Activated naive CD4-positive, alpha-beta T cell treated with Interleukin-2 at 50 U/mL for 16 hours (primary cell): ENCODE measurements at regions not wholly inside any gene's neighbourhood (a gene's known extent, or its start where the extent isn't known, plus 50 kb on each side); places are given as distances from the start of the nearest gene placed in this dataset.
"Not testable (repeated sequence)": the region's sequence is repeated elsewhere in the genome, so short reads cannot be mapped to it uniquely, and the experiment has no call there.

Source experiments
- DNase-seq: peaks from one replicate; pipeline ENCODE4 v3.0.0-alpha.2; 2020

DNA sequence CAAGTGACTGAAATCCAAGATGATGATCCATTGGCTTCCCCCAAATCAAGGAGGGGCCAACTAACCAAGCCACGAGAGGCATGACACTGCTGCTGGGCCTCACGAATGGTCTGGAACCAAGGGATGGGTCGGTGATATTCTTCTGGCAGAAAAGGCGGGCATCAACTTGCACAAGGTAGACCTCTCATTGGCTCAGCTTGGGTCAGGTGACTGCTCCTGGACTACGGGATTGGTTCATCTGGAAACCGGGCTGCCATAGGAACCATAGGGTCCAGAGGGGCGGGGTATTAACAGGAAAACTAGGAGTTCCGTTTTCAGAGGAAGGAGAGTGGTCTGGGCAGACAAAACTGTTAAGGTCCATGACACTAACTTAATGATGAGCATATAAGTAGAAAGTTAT, 100.9 kb downstream of the TFAP2C start:
- no peak for DNase-seq

GRCh38 chr20:56730996-56731395, 101.9 kb downstream of the TFAP2C start:
- DNase-seq, result no peak

GRCh38 chr20:56731476-56731875, 102.4 kb downstream of the TFAP2C start:
- DNase-seq, result no peak

DNA sequence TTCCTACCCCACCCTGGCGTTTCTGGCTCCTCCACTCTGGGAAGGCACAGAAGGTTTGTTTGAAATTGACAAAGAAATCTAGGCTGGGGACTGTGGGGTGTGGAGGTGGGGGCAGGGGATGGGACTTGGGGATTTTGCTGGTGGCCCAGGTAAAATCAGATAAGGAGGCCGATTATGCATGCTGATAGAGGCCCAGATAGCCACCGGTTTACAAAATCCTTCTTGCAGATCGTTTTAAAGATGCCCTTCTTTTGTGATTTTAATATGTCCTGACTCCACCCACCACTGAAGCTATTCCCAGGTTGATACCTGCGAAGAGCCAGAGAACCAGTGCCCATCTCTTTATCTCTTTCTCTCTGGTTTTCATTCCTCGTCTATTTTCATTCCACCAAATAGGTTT, 104.9 kb downstream of the TFAP2C start:
- no peak for DNase-seq

GRCh38 chr20:56735084-56735642, 106.1 kb downstream of the TFAP2C start:
- DNase-seq, result no peak

GRCh38 chr20:56736285-56736857, 107.3 kb downstream of the TFAP2C start:
- no peak for DNase-seq

DNA sequence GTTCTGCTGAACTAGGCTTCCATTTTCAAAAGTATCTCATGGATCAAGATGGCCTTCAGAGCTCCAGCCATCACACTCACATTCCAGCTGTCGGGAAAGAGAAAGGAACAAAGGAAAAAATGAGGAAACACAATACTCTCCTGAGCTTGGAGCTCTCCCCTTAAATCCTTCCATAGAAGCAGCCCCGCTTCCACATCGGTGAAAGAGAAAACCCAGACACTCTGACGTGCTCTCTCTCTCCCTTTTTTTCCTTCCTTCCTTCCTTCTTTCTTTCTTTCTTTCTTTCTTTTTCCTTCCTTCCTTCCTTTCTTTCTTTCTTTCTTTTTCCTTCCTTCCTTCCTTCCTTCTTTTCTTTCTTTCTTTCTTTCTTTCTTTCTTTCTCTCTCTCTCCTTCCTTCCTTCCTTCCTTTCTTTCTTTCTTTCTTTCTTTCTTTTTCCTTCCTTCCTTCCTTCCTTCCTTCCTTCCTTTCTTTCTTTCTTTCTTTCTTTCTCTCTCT, 115.3 kb downstream of the TFAP2C start:
- DNase-seq, result not testable (repeated sequence)

DNA sequence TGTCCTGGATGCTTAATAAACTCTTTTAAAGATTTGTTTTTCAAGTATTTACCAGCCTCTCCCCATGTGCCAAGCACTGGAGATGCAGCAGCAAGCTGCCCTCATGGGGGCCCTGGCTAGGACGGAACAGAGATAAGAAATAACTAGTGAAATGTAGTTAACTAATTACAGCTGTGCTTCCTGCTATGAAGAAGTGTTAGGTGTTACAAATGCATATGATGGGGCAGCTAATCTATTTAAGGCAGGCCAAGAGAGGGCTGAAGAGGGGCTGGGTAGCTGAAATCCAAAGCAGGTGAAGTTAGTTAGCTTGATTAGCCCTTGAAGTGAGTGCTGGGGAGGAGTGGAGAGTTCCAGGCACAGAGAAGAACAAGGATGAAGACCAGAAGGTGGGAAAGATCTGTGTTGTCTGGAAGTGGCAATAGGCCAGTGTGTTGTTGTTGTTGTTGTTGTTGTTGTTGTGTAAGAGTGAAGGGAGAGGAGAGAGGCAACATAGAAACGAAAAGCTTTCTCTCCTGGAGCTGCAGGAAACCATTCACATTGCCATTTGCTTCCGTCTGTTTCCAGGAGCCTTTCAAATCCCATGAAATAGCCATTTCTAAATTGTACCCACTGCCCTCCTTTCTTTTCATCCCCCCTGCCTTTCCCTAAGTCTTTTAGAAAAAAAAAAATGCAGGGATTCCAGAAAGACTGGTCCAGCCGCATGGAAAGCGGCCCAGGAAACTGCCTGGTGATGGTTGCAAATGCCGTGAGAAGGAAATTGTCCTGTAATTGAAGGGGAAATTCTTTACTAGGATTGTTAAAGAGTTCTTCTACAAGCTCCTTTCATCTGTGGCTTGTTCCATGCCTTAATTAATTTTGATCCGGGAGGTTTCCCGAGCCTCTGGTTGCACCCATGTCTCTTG, 119.6 kb downstream of the TFAP2C start:
- DNase-seq, result no peak

- DNase-seq, result no peak
Observed at GRCh38 chr20:56750430-56750829, 121.3 kb downstream of the TFAP2C start.

DNA sequence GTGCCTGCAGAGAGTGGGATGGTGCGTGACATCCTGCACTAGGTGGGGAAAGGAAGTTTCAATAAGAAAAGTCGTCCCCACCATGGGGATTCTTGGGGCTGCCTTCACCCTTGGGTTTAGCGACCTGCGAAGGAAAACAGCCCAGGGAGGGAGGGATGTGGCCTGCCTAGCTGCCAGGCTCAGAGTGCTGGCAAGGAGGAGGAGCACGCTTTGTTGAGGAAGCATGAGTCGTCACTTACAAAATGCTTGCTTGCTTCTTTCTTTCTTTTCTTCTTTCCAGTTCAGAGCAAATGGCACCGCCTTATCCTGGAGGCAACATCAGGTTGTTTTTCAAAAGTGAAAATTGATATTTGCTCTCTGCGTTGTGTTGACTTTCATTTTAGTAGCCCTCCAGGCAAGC, 123.2 kb downstream of the TFAP2C start:
- DNase-seq, result no peak

DNA sequence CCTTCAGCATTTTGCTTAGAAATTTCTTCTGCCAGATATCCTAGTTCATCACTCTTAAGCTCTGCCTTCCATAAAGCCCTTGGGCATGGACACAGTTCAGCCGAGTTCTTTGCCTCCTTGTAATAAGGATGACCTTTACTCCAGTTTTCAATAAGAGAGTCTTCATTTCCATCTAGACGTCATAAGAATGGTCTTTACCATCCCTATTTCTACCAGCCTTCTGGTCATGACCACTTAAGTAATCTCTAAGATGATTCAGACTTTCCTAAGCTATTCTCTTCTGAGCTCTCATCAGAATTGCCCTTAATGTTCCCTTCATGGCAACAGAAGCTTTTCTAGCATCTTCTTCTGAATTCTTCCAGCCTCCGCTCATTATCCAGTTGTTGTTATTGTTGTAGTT, 126.1 kb downstream of the TFAP2C start:
- DNase-seq, result no peak

DNA sequence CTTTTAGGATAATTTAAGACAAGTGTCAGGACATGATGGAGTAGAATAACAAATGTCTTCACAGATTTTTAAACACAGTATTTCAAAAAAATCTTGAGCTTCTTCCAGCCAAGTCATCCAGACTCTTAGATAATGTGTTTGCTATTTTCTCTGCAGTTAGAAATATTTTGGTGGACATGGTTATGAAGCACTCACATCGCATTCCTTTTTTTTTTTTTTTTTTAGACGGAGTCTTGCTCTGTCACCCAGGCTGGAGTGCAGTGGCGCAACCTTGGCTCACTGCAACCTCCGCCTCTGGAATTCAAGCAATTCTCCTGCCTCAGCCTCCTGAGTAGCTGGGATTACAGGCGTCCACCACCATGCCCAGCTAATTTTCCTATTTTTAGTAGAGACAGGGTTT, 127.6 kb downstream of the TFAP2C start:
- not testable (repeated sequence) for DNase-seq

DNA sequence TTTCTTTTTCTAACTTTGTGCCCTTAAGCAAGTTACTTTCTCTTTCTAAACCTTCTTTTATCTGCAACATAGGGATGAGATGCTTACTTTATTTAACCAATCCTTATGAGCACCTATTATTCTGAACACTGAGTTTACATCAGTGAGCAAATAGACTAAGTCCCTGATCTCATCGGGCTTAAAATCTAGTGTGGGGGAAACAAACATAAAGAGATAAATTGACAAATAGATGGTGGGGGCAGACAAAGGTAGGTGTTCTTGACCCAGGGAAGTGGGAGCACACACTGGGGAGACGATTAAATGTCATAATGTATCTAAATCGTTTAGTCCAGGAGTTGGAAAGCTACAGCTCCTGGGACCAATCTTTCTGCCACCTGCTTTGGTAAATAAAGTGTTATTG, 129.6 kb downstream of the TFAP2C start:
- DNase-seq, result no peak

GRCh38 chr20:56759741-56760278, 130.7 kb downstream of the TFAP2C start:
- no peak for DNase-seq

DNA sequence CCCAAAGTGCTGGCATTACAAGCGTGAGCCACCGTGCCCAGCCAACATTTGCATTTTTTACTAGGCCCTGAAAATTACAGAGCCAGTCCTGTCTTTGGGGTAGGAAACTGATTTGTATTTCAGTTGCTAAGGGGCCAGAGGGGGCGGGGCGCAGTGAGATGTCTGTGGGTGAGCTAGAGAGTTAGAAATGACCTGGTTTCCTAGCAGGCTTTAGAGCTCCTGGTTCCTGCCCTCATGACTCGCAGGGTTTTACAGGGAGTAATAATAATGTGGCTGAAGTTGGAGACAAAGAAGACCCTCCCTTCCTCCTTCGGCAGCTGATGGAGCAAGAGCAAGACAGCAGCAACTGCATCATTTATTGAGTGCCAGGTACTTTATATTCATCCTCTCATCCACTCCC, 131.5 kb downstream of the TFAP2C start:
- DNase-seq, result no peak

- DNase-seq, result no peak
Observed at GRCh38 chr20:56761393-56761792, 132.3 kb downstream of the TFAP2C start.

GRCh38 chr20:56762401-56762800, 133.3 kb downstream of the TFAP2C start:
- no peak for DNase-seq

- DNase-seq, result no peak
Observed at GRCh38 chr20:56762829-56763228, 133.7 kb downstream of the TFAP2C start.

- DNase-seq, result no peak
Observed at GRCh38 chr20:56764671-56765070, 135.6 kb downstream of the TFAP2C start.

- no peak for DNase-seq
Observed at GRCh38 chr20:56765172-56766073, 136.3 kb downstream of the TFAP2C start.

DNA sequence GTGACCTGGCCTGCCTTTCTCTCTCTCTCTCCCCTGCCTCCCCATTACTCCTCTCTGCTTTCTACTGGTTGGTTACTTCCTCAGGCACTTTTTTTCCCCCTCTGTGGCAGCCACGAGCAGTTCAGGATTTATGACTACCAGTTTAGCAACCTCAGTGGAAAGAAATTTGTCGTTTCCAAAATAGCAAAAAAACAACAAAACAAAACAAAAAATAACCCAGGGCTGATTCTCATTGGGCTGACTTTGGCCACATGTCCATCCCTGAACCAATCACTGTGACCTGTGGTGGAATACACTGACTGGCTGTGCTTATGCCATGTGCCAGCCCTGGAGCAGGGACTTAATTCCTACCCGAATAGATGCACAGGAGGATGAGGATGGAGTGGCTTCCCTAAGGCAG, 137.4 kb downstream of the TFAP2C start:
- no peak for DNase-seq

GRCh38 chr20:56769921-56770600, 141.0 kb downstream of the TFAP2C start:
- no peak for DNase-seq
